ENCODE measurements at regions not wholly inside any gene's neighbourhood (a gene's known extent, or its start where the extent isn't known, plus 50 kb on each side); places are given as distances from the start of the nearest gene placed in this dataset.

GRCh38 chr4:14458463-14458862, 543.8 kb upstream of the CPEB2 start:
- no peak for TF ChIP-seq CTCF (IDR thresholded peaks at IDR 0.05; ENCODE audit: low read length)
- TF ChIP-seq EZH2 (optimal IDR thresholded peaks at IDR 0.05; ENCODE audit: low read depth, low read length): no peak

Measured in MM.1S (cell line).